ENCODE measurements at regions not wholly inside any gene's neighbourhood (a gene's known extent, or its start where the extent isn't known, plus 50 kb on each side); places are given as distances from the start of the nearest gene placed in this dataset.

DNA sequence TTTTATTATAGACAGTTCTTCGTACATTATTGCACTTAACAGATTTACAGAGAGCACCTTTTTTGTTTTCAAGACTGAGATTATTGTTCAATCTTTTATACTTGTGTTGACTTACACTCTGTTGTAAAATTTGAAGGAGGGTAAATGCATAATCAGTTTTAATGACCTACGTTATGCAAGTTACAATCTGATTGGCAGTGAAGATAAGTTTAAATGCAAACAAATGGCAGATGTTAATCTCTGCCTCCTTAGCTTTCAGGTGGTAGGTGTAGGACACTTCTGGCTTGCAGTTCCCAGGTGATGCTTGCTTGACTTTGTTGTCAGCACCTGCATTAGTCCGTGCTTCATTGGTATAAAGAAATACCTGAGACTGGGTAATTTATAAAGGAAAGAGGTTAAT lies 424.9 kb downstream of the FGF9 start:
- no peaks in the 10 kb centered on the region for H3K36me3 ChIP-seq
- ATAC-seq (ENCODE audit: insufficient number of reproducible peaks, low FRiP score, low read depth) = no peak
- no peaks in the 10 kb centered on the region for H3K27me3 ChIP-seq (replicated peaks; ENCODE audit: insufficient read depth)
- DNase-seq (ENCODE audit: low spot score) = no peak
- no peak overlapping the region for H3K4me3 ChIP-seq
- no peaks in the 10 kb centered on the region for H3K9me3 ChIP-seq
- TF ChIP-seq, protein P1, sequence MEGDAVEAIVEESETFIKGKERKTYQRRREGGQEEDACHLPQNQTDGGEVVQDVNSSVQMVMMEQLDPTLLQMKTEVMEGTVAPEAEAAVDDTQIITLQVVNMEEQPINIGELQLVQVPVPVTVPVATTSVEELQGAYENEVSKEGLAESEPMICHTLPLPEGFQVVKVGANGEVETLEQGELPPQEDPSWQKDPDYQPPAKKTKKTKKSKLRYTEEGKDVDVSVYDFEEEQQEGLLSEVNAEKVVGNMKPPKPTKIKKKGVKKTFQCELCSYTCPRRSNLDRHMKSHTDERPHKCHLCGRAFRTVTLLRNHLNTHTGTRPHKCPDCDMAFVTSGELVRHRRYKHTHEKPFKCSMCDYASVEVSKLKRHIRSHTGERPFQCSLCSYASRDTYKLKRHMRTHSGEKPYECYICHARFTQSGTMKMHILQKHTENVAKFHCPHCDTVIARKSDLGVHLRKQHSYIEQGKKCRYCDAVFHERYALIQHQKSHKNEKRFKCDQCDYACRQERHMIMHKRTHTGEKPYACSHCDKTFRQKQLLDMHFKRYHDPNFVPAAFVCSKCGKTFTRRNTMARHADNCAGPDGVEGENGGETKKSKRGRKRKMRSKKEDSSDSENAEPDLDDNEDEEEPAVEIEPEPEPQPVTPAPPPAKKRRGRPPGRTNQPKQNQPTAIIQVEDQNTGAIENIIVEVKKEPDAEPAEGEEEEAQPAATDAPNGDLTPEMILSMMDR (IDR thresholded peaks at IDR 0.05) = no peak
- peaks cover 7 to 25% of the 10 kb centered on the region in 2 donors for H3K4me1 ChIP-seq (ENCODE audit: control insufficient read depth in 1 of 2, low read depth in 2 of 2)
- H3K27ac ChIP-seq = no peak overlapping the region

DNA sequence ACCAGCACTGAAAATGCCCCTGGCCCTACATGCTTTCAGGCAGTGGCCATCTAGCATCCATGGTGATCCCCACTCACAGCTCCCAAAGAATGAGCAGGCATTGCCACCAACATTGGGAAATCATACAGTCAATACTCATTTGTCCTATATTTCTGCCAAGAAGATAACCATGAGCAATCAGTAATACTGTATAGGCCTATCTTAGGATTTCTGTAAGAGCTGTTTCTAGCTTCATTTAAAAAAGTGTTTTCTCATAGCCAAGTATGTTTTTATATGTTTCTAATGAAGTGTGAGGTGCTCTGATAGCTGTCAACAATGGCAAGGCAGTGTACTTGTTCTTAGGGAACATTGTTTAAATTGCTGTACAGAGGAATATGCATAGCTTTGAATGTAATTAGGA lies 428.7 kb downstream of the FGF9 start:
- no peak overlapping the region for H3K4me3 ChIP-seq
- H3K36me3 ChIP-seq = no peaks in the 10 kb centered on the region
- no peaks in the 10 kb centered on the region for H3K27me3 ChIP-seq (replicated peaks; ENCODE audit: insufficient read depth)
- H3K9me3 ChIP-seq = no peaks in the 10 kb centered on the region
- no peak for ATAC-seq (ENCODE audit: insufficient number of reproducible peaks, low FRiP score, low read depth)
- TF ChIP-seq, protein P1 (IDR thresholded peaks at IDR 0.05) = no peak
- no peak overlapping the region for H3K27ac ChIP-seq
- DNase-seq (ENCODE audit: low spot score) = no peak
- H3K4me1 ChIP-seq (ENCODE audit: control insufficient read depth in 1 of 2, low read depth in 2 of 2) = no peaks in the 10 kb centered on the region

DNA sequence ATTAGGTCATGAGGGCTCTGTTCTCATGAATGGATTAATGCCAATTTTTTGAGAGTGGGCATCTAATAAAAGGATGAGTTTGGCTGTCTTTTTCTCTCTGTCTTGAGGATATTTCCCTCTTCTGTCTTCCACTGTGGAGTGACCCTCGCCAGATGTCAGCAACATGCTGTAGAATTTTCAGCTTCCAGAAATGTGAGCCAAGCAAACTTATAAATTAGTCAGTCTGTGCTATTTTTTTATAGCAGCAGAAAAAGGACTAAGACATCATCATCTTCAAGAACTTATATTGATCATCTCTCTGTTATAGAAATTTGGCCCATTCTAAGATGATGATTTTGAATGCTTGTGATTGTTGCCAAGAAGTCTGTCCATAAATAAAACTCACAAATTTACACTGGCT lies 431.4 kb downstream of the FGF9 start:
- no peaks in the 10 kb centered on the region for H3K9me3 ChIP-seq
- TF ChIP-seq, protein P1 (IDR thresholded peaks at IDR 0.05) = no peak
- no peak overlapping the region for H3K4me3 ChIP-seq
- ATAC-seq (ENCODE audit: insufficient number of reproducible peaks, low FRiP score, low read depth) = no peak
- H3K4me1 ChIP-seq (ENCODE audit: control insufficient read depth in 1 of 2, low read depth in 2 of 2) = peaks cover under 1 to 6% of the 10 kb centered on the region in 2 donors
- no peak overlapping the region for H3K27ac ChIP-seq
- no peak for DNase-seq (ENCODE audit: low spot score)
- no peaks in the 10 kb centered on the region for H3K36me3 ChIP-seq
- H3K27me3 ChIP-seq (replicated peaks; ENCODE audit: insufficient read depth) = no peaks in the 10 kb centered on the region

DNA sequence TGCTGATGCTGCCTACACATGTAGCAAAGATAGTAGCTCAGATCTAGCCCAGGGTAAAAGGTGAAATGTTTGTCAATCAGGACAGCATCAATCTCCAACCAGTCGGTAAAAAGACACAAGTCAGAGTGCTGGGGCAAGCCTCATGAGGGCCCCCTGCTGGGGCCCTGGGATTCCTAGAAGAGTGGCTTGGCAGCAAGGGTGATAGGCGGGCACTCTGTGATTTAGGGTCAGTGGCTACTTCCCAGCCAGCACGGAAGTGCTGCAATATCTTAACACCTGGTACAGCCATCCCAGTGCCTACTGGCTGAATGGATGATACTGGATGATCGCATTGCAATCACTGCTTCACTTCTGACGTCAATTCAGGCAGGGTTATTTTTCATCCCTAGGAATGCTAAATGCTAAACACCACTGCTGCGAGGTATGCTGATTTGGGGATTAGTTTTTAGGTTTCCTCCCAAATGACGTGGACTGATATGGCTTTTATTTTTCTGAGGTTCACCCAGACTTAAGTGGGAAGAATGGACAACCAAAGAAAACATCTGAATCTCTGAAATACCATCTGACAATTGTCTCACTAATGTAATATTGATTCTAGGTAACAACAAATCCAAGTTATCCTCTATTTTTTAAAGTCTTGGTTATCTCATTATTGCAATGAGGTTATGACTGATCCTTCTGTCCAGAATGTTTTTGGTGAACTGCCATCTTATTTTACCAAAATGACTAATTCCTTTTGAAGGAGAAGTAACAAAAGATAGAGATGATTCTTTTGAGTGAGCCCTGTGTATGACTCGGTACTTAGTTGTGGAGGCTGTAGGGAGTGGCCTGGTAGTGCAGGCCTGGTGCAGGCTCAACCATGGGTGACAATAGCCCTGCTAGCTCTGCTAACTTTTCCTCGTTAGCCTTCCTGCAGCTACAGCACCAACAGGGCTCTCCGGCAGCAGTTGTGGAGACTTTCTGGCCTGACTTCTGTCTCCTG lies 432.5 kb downstream of the FGF9 start:
- no peaks in the 10 kb centered on the region for H3K36me3 ChIP-seq
- no peak overlapping the region for H3K4me3 ChIP-seq
- no peak for DNase-seq (ENCODE audit: low spot score)
- no peak overlapping the region for H3K27ac ChIP-seq
- H3K4me1 ChIP-seq (ENCODE audit: control insufficient read depth in 1 of 2, low read depth in 2 of 2) = peaks cover 10 to 17% of the 10 kb centered on the region in 2 donors
- no peaks in the 10 kb centered on the region for H3K9me3 ChIP-seq
- no peaks in the 10 kb centered on the region for H3K27me3 ChIP-seq (replicated peaks; ENCODE audit: insufficient read depth)
- TF ChIP-seq, protein P1 (IDR thresholded peaks at IDR 0.05) = no peak
- ATAC-seq (ENCODE audit: insufficient number of reproducible peaks, low FRiP score, low read depth) = no peak

DNA sequence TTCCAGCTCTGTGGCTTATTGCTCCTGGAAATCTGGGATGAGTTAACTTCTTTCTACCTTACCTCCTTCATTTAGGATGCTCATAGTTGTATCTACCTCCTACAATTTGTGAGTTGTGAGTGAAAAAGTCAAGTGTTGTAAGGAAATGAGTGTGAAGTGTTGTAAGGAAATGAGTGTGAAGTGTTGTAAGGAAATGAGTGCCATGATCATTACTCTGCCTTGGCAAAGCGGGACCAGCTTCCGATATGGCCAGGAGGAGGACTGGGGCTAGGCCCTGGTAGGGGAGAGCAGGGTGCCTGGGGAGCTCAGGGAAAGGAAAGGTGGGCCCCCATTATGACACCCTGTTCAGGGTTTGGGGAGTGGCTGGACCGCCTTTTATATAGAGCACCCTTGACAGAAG lies 435.2 kb downstream of the FGF9 start:
- TF ChIP-seq, protein P1 (IDR thresholded peaks at IDR 0.05) = no peak
- Histone ChIP-seq H3K4me3 (no peak overlapping the region), H3K27me3 (replicated peaks; ENCODE audit: insufficient read depth) (no peaks in the 10 kb centered on the region), H3K9me3 (no peaks in the 10 kb centered on the region), H3K36me3 (no peaks in the 10 kb centered on the region), H3K4me1 (ENCODE audit: control insufficient read depth in 1 of 2, low read depth in 2 of 2) (peaks cover 30 to 42% of the 10 kb centered on the region in 2 donors), H3K27ac (no peak overlapping the region)
- ATAC-seq (ENCODE audit: insufficient number of reproducible peaks, low FRiP score, low read depth) (no peak), DNase-seq (ENCODE audit: low spot score) (no peak)
